Nephron progenitor cell (in vitro differentiated cells): ENCODE measurements at regions not wholly inside any gene's neighbourhood (a gene's known extent, or its start where the extent isn't known, plus 50 kb on each side); places are given as distances from the start of the nearest gene placed in this dataset.

ENCODE experiments used
- DNase-seq: peaks from one replicate; pipeline ENCODE4 v3.0.0; 2021
- H3K27ac Mint-ChIP-seq: 2 replicates; pipeline ENCODE4 v1.8.0; 2021; ENCODE audit warnings: mild to moderate bottlenecking, moderate library complexity, mixed read lengths
- H3K27me3 Mint-ChIP-seq: 2 replicates; pipeline ENCODE4 v1.8.0; 2021; ENCODE audit warnings: mild to moderate bottlenecking, low read depth, mixed read lengths; ENCODE audit not compliant: poor library complexity
- H3K36me3 Mint-ChIP-seq: 2 replicates; pipeline ENCODE4 v1.8.0; 2021; ENCODE audit warnings: low read depth, mixed read lengths
- H3K4me1 Mint-ChIP-seq: 2 replicates; pipeline ENCODE4 v1.8.0; 2021; ENCODE audit warnings: mixed read lengths
- H3K4me3 Mint-ChIP-seq: 2 replicates; pipeline ENCODE4 v1.8.0; 2021; ENCODE audit warnings: mild to moderate bottlenecking, moderate library complexity, mixed read lengths
- H3K9me3 Mint-ChIP-seq: 2 replicates; pipeline ENCODE4 v1.8.0; 2021; ENCODE audit warnings: mild to moderate bottlenecking, moderate library complexity, mixed read lengths
- CTCF ChIP-seq: fragments of 200-600 bp; sonication (generic); IDR thresholded peaks from 2 replicates; pipeline ENCODE4 v1.5.0; 2021; ENCODE audit warnings: antibody characterized with exemption

- peaks cover 5% of the 10 kb centered on the region for H3K36me3 Mint-ChIP-seq
- peaks cover 14% of the 10 kb centered on the region for H3K4me1 Mint-ChIP-seq
- H3K4me3 Mint-ChIP-seq, result no peak overlapping the region
- peaks cover 7% of the 10 kb centered on the region for H3K9me3 Mint-ChIP-seq
- DNase-seq, result no peak
- TF ChIP-seq CTCF, result no peak
- H3K27me3 Mint-ChIP-seq, result peaks cover 6% of the 10 kb centered on the region
- peak overlapping the region; percentile 82 for H3K27ac Mint-ChIP-seq
These were observed 224.7 kb downstream of the CDH7 start for GRCh38 chr18:65975536-65975935.

- H3K36me3 Mint-ChIP-seq, result peaks cover 5% of the 10 kb centered on the region
- DNase-seq, result no peak
- no peak overlapping the region for H3K4me3 Mint-ChIP-seq
- H3K27me3 Mint-ChIP-seq, result peaks cover 6% of the 10 kb centered on the region
- no peak overlapping the region for H3K27ac Mint-ChIP-seq
- no peak for TF ChIP-seq CTCF
- peaks cover 4% of the 10 kb centered on the region for H3K9me3 Mint-ChIP-seq
- H3K4me1 Mint-ChIP-seq, result peaks cover 14% of the 10 kb centered on the region
These were observed 223.9 kb downstream of the CDH7 start for GRCh38 chr18:65974758-65975157.

- Mint-ChIP-seq H3K9me3 (no peaks in the 10 kb centered on the region), H3K27ac (no peak overlapping the region), H3K4me3 (no peak overlapping the region), H3K4me1 (no peaks in the 10 kb centered on the region), H3K36me3 (no peaks in the 10 kb centered on the region), H3K27me3 (no peaks in the 10 kb centered on the region)
- peak; percentile 55 for TF ChIP-seq CTCF
- DNase-seq, result no peak
These were observed 217.6 kb downstream of the CDH7 start for GRCh38 chr18:65968239-65969004.

GRCh38 chr18:65955747-65956146 is 204.9 kb downstream of the CDH7 start:
- no peak for DNase-seq
- no peaks in the 10 kb centered on the region for H3K27me3 Mint-ChIP-seq
- H3K27ac Mint-ChIP-seq, result no peak overlapping the region
- no peak for TF ChIP-seq CTCF
- peaks cover 10% of the 10 kb centered on the region for H3K9me3 Mint-ChIP-seq
- peaks cover 5% of the 10 kb centered on the region for H3K4me1 Mint-ChIP-seq
- no peak overlapping the region for H3K4me3 Mint-ChIP-seq
- H3K36me3 Mint-ChIP-seq, result no peaks in the 10 kb centered on the region

- H3K9me3 Mint-ChIP-seq, result peaks cover 10% of the 10 kb centered on the region
- no peaks in the 10 kb centered on the region for H3K27me3 Mint-ChIP-seq
- peaks cover 5% of the 10 kb centered on the region for H3K4me1 Mint-ChIP-seq
- H3K4me3 Mint-ChIP-seq, result no peak overlapping the region
- H3K27ac Mint-ChIP-seq, result no peak overlapping the region
- no peak for TF ChIP-seq CTCF
- H3K36me3 Mint-ChIP-seq, result no peaks in the 10 kb centered on the region
- DNase-seq, result no peak
These were observed 203.6 kb downstream of the CDH7 start for GRCh38 chr18:65954372-65954771.

- Mint-ChIP-seq H3K9me3 (no peaks in the 10 kb centered on the region), H3K4me1 (peaks cover 21% of the 10 kb centered on the region), H3K27me3 (peaks cover 4% of the 10 kb centered on the region), H3K4me3 (no peak overlapping the region), H3K36me3 (no peaks in the 10 kb centered on the region), H3K27ac (no peak overlapping the region)
- no peak for TF ChIP-seq CTCF
- no peak for DNase-seq
These were observed 196.0 kb downstream of the CDH7 start for GRCh38 chr18:65946777-65947176.
